ENCODE measurements at regions not wholly inside any gene's neighbourhood (a gene's known extent, or its start where the extent isn't known, plus 50 kb on each side); places are given as distances from the start of the nearest gene placed in this dataset.
"Not testable (repeated sequence)": the region's sequence is repeated elsewhere in the genome, so short reads cannot be mapped to it uniquely, and the experiment has no call there.

- not testable (repeated sequence) for TF ChIP-seq CTCF, POLR2A (IDR thresholded peaks at IDR 0.05)
Observed at GRCh38 chr21:10421199-10421598, 100.2 kb upstream of the TPTE start.

Measured in heart left ventricle (tissue), 13 donors.